GOT3 (cell line): ENCODE measurements at regions not wholly inside any gene's neighbourhood (a gene's known extent, or its start where the extent isn't known, plus 50 kb on each side); places are given as distances from the start of the nearest gene placed in this dataset.

Experiments used
- DNase-seq: peaks from one replicate; lab custom pipeline; 2025; ENCODE audit warnings: mixed read lengths; lab: John Stamatoyannopoulos, UW

DNA sequence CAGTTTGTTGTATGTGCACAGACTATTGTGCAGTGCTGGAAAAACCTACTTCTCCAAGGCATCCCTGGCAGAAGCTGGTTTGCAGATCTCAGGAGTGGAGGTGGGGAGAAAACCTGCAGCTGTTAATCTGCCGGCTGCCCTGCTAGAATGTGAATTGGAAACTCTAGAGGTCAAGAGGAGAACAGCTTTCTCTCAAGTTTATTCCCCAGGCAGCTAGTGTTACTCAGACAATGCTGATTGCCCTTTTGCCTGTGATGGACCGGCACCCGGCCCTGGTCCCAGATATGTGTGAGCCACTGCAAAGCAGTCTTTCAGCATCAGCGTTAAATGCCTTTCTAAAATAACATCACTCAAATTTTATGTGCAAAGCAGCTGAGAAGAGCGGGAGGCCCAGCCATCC is 129.7 kb upstream of the TPM1 start:
- no peak for DNase-seq

DNA sequence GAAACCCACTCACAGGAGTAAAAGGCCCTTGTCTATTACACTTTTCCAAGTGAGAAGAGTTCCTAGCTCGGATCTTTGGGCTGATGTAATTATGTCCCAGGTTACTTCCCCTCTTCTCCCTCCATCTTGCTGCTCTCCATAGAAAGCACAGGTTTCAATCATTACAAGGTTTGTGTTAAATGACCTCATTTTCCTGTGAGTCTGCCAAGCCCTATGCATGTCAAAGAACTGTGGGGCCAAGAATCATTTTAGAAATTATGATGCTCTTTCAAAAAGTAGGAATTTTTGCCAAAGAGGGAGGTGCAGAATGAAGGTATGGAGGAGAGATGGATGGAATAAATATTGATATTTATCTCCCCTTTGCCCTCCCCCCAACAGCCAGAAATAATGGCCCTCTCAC is 129.3 kb upstream of the TPM1 start:
- DNase-seq, result no peak

DNA sequence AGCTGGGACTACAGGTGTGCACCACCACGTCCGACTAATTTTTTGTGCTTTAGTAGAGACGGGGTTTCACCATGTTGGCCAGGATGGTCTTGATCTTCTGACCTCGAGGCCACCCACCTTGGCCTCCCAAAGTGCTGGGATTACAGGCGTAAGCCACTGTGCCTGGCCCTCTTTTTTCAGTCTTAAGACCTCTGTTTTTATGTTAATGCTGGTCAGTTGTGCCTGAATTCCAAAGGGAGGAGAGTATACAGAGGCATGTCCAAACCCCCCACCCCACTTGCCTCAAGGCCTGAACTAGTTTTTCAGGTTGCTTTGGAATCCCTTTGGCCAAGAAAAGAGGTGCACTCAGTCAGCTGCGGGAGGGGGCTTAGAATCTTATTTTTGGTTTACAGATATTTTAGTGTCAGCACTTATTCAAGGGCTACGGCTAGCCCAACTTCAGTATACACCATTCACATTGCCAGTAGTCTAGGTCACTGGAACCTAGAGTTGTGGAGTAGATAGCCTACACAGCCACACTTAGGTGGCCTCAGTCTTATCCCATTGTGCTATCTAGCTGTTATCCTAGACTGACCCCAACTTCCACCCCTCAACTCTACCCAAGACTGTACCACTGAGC is 128.0 kb upstream of the TPM1 start:
- DNase-seq, result no peak

DNA sequence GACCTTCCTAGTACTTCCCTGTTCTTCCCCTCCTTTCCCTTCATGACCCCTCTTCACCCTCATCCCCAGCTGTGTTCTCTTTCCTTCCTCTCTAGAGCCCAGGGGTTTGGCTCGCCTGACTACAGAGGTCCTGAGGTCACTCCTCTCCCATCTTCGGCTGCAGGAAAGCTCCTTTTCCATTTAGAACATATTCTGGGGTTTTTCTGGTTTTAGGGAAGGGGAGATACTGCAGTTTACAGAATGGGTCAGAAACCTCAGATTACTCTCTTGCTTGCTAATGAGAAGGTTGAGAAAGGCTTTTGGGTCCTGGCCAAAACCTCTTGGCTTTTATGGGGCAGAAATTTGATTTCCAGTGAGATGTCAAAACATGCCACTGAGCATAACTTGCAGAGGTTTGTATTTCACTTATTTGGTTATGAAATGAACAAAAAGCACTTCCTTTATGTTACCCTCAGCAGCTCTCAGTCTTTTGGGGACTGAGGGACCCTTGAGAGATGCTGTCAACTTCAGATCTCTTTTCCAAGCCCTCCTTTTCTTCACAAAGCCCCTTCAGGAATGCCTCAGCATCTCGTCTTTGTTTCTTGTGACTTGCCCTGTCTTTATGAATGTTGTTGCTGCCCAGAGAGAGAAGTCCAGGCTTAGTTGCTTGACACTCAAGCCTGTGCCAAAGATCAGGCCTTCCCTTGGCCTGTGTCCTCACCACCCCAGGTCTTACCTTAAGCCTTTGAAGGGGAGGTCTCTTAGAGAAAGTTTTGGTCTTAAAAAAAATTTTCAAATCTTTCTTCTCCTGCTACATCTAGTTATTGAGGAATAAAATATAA is 121.7 kb upstream of the TPM1 start:
- DNase-seq, result no peak

DNA sequence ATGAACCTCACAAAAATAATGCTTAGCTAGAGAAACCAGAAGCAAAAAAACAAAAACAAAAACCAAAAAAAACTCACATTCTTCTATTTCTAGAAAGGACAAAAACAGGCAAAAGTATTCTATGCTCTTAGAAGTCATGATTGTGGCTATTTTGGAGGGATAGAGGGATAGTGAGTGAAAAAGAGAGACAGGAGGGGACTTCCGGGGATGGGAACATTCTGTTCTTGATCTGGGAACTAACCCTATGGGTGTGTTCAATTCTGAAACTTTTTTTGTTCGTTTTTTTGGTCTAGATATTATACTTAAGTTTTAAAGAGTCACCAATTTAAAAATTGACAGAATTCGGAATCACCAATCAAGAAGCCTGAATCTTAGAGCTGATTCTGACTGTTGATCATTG is 120.0 kb upstream of the TPM1 start:
- no peak for DNase-seq

DNA sequence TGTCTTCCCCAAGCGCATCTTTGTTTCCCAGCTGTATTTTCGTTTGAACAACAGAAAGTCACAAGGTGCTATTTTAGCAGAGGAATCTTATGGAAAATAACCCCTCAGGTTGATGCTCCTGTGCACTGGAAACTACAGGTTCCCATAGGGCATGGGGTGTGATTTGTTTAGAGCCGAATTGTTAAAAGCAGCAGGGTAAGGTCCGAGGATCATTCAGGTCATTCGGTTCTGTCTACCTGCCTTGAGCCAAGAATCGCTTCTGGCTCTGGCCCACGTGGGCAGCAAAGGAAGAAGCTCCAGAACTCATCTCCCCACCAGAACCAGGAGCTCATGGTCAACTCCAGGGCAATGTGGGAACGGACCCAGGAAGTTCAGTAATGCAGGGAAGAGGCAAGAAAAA is 116.7 kb upstream of the TPM1 start:
- DNase-seq, result no peak

DNA sequence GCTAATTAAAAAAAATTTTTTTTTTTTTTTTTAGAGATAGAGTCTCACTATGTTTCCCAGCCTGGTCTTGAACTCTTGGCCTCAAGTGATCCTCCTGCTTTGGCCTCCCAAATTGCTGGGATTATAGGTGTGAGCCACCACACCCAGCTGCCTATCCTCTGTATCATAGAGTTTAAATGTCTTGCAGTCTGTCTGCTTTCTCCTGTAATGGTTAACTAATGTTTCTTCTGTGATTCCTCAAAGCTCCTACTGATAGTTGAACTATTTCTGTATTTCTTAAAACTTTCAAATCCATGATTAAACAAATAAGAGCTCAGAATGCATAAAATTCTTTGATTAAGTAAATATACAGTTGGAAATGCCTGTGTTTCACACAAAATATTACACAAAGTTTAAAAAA is 115.4 kb upstream of the TPM1 start:
- DNase-seq, result no peak

DNA sequence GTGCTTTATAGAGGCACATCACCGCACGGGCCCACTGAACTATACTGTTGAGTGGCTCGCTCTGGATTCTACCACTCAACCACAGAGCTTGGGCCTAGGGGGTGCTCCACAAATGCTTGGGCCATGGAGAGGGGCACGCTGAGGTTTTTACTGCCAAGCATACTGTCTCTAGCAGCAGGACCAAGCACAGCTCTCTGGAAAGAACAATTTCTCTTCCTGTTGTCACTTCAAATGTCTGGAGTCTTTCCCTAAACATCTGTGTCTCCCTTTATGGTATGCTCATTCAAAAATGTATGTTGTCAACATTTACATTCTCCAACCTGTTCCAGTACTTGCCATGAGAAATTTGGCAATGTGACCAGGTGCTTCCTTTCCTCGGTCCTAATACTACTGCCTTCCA is 114.7 kb upstream of the TPM1 start:
- DNase-seq, result no peak

DNA sequence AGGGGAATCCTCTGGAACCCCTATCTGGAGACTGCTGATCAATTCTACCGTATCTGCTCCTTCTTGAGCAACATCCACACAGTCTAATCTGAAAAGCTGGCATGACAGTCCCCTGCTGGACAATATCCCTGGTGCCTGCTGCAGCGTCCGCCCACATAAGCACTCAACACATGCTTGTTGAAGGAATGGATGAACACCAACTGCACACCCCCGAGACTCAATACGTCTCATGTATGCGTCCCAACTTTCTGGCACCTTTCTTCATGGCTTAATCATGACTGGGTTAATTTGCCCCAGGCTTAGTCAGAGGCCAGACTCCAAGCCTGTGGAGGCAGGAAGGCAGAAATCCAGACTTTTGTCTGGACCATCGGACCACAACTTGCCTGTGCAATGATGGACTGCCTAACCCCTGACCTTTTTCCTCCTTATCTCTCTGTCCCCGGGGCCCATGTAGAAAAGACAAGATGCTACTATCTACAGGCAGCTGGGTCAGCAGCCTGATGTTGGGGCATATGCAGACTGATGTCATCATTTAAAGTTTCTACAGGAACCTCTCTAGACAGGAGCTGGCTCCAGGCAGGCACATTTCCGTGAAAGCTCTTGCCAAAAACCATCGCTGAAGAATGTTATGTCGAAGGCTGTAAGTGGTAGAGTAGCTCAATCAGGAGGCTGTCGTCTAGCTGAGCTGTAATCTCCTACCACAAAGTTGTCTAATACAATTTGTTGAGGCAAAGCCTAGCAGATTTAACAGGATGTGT is 114.1 kb upstream of the TPM1 start:
- DNase-seq, result peak; percentile 38

DNA sequence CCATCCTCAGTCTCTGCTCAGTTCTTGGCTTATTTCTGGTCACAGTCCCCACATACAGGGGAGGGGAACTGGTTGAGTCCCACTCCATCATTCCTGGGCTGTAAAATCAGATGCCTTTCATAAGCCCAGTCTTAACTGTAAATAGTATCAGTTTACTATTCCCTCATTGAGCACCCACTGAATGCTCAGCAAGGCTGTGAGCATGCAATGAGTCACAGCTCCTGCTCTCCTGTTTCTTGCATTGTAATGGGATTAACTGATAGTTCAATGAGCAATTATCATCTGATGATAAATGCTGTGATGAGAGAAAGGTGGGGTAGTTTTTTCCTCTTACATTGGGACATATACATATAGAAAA is 113.6 kb upstream of the TPM1 start:
- DNase-seq, result no peak

DNA sequence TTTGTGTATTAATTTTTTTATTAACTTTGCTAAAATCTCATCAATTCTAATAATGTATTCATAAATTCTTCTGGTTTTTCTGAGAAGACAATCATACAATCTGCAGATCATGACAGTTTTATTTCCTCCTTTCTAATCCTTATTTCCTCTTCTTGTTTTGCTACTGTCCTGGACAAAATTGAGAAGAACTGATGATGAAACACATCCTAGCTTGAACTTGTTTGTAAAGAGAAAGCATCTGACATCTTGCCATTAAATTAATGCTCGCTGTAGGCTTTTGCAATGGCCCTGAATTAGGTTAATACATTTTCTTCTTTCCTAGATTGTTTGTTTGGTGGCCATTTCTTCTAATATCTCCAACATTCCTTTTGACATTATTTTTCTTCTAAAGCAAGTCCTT is 110.9 kb upstream of the TPM1 start:
- DNase-seq, result no peak

DNA sequence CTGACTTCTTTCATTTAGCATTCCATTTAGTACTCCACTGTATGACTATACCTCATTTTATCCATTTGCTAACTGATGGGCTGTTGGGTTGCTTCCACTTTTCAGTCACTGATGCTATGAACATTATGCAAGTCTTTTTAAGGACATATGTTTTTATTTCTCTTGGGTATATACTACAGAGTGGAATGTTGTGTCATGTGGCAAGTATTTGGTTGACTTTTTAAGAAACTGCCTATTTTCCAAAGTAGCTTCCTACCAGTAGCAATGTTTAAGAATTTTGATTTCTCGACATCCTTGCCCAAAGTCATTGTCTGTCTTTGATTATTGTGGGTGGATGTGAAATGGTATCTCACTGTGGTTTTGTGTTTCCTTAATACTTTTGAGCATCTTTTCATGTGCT is 110.1 kb upstream of the TPM1 start:
- no peak for DNase-seq

DNA sequence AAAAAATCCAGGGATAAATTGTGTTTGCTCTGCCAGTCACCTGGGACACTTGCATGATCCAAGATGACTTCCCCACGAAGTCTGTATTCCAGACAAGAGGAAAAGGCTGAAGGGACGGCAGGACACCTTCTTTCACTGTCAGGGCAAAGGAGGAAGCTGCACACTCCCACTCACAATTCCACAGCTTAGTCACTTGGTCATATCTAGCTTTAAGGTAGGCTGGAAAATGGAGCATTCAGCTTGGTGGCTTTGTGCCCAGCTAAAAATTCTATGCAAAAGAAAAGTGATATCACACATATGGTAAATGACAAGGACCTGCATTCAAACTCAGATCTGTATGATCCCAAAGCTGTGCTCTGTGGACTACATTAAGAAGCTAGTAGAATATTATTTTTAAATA is 109.2 kb upstream of the TPM1 start:
- no peak for DNase-seq

DNA sequence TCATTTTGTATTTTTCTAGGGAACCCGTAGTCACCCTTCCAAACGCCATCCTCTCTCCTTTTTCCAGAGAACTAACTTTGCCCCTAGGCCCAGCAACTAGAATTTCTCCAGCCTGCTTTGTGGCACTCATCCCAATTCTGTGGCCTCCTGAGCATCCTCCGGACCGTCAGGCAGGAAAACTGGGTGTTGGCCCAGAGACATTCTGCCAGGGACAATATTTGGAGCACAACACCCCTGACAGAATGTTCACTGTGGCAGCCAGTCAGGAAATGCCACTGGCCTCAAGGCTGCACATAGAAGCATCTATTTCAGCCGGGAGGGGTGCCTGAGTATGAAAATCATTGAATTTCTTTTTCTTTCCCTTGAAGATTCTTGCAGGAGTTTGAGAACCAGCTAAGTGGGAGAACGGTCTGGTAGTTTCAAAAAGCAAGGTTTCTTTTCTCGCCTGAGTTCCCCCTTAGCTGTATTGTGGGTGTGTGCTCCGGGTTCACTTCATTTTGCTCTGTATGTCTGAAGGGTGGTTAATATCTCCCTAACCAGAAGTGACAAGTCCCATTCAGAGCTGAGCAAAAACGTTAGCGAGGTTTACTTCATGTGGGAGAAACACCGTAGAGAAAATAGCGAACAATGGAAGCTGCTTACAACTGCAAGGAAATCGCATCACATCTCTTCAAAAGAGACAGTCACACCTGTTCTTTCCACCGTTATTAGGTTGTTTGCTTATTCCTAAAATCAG is 108.1 kb upstream of the TPM1 start:
- DNase-seq, result no peak

DNA sequence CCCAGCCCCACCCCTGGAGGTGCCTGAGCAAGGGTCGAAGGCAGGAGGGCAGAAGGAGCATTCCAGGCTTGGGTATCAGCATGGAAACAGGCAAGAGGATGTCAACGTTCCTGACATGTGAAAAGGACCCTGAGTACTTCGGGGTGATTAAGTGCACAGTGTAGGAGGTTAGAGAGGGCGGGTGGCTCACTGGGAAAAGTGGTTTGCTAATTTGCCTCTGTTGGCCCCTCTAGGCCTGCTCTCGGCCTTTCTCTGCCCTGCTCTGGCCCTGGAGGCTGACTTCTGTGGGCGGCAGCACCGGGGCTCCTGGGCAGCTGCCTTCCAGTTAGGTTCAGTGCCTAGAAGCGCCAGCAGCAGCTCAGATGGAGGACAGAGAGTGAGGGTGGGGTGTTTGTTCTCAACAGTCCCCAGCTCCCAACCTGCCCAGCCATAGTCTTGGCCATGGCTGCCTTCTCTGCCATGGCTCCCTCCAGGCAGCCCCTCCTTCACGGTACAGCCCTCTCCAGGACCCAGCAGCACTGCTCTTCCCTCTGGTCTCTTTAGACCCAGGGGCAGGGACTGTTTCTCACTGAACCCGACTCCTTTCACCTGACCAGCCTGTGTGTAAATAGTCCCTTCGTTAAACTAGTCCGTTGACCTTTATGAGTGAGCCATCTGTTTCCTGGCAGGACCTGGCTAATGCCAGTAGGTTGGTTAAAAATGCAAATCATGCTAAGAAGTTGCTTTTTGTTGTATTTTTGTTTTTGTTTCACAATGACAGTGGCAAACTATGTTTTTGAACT is 107.1 kb upstream of the TPM1 start:
- DNase-seq, result no peak

DNA sequence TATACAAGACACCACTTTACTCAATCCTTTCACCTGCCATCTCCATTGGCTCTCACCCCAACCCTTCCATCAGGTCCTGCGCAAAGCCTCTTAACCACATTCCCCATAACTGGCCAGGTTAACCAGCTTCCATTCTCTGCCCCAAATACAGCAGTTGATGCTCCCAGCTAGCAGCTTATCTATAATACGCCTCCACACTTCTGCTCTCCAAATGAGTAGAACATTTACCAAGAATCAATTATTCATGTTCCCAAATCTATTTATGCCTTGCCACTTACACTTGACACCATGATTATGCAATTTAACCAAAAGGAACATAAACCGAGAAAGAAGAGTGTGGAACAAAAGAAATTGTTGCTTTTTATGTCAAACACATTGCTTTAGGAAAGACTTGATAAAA is 103.7 kb upstream of the TPM1 start:
- DNase-seq, result no peak

DNA sequence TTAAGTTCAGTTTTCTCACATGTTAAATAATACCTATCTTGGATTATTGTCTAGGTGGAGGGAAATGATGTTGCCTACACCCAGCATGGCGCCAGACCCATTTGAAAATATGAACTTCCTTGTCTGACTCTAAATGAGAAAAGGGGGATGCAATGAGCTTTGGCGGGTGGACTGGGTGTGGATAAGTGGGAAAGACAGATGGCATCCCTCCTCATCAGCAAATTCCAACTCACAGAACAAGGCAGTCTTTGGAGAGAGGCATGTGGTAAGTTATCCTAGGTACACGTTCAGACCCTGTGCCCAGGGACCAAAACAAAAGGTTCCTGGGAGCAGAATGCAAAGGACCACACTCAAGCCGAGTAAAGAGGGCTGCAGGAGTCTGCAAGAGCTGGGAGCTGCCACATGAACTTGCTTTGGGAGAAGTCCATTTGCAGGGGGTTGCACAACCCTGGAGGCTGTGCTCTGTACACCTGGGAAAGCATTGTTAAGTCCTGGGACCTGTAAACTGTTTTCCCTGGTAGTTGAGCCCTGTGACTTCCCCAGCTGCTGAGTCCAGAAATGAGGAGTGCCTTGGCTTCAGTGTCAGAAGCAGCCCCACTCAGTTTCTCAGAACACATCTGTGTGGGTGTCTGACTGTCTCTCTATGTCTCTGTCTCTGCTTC is 102.3 kb upstream of the TPM1 start:
- no peak for DNase-seq

DNA sequence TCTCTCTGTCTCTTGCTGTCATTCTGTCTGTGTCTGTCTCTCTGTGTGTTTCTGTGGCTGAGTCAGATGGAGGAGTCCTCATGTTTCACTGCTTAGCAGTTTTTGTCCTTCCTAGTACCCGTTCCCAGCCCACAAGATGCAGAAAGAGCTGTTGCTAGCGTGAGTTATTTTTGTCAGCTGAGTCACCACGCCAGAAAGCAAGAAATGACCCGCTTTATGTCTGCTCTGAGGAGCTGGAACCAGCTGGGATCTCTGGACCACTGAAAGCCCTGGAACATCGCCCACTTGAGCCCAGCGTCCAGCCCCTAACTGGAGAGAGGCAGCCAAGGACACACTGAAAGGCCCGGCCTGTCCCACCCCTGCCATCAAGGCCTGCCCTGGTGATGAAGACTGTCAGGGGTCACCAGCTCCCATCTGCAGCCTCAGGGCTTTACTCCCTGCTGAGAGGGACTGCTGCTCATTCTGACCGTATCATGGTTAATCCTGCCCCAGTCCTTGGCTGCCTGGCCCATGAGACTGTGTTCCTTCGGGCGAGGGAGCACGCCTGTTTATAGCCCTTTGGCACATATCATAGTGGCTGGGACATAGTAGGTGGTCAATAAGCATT is 101.7 kb upstream of the TPM1 start:
- DNase-seq, result no peak

DNA sequence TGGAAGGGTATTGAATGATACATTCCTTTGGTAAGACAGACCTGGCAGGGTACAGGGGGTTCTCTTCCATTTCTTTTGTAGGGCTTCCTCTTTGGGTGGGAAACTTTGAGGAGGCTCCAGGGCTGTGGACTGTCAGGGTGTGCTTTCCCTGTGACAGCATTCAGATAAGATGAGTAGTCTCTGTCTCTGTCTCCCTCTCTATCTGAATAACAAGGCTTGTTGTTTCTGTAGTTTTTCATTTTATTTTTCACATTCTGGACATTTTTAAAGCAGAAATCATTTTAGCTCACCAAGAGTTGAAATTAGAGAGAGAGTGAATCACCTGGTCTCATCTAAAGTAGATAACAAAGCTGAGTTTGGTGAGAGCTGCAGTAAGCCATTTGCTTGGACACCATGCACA is 100.8 kb upstream of the TPM1 start:
- DNase-seq, result no peak

DNA sequence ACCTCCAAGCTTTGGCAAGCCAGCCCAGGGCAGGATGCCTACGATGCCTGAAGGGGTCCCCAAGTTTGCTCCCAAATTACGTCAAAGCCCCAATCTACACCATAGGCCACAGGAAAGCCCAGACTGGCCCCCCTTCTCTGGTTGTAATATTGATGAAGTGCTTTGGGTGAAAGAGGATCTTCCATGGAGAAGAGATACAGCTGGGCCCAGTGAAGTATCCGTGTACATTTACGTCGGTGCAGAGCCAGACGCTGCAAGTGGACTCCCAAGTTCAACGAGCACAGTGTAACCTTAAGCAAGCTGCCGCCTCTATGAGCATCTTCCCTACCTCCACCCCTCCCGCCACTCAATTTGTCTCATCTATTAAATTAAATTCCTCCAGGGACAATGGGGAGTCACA is 100.1 kb upstream of the TPM1 start:
- no peak for DNase-seq

DNA sequence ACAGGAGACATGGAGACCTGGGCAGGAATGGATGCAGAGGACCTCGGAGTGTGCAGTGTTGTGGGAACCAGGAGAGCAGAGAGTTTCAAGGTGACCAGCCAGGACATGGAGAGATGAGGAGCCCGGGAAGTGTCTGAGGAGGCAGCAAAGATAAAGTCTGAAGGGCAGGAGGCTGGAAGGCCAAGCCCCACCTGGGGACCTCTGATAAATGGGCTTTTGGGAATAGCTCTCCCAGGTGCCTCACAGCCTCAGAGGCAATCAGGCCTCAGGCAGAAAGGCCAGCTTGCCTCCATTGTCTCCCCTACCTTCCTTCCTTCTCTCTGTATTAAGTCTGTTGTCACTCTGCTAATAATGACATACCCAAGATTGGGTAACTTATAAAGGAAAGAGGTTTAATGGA is 97.5 kb upstream of the TPM1 start:
- DNase-seq, result no peak
